H1 (cell line): ENCODE measurements at regions not wholly inside any gene's neighbourhood (a gene's known extent, or its start where the extent isn't known, plus 50 kb on each side); places are given as distances from the start of the nearest gene placed in this dataset.

Experiments
- CTCF ChIA-PET: fragments of 300-600 bp; sonication (Branson Sonifier 250); formaldehyde crosslinking; loops from one replicate; lab custom pipeline; 2021; ENCODE audit not compliant: partially characterized antibody; lab: Charles Lee
- POLR2A ChIA-PET: fragments of 300-600 bp; sonication (Branson Sonifier 250); formaldehyde crosslinking; loops from one replicate; lab custom pipeline; 2021; ENCODE audit warnings: inconsistent platforms; ENCODE audit not compliant: partially characterized antibody; lab: Charles Lee
- DNase-seq, 2 experiments: peaks; one replicate each; pipeline versions ENCODE4 v3.0.0 to v3.0.0-alpha.2; 2010 to 2022; ENCODE audit warnings: low spot score in 2 of 2, low read depth in 1 of 2, mixed read lengths in 1 of 2
- FAIRE-seq: peaks from 2 replicates; lab custom pipeline; 2011; peaks lifted over from hg19 to GRCh38; lab: Jason Lieb, UNC
- H2AFZ ChIP-seq: 2 replicates; pipeline ENCODE4 v1.8.1; 2012; ENCODE audit warnings: low read length, inconsistent platforms
- H2AK5ac ChIP-seq: 2 replicates; pipeline ENCODE4 v1.6.1; 2013; ENCODE audit warnings: low read depth, low read length
- H2BK120ac ChIP-seq: replicated peaks from 2 replicates; pipeline ENCODE3; 2013; ENCODE audit warnings: low read depth, low read length, inconsistent platforms
- H2BK12ac ChIP-seq: 2 replicates; pipeline ENCODE4 v1.6.1; 2013; ENCODE audit warnings: low read depth, low read length
- H2BK15ac ChIP-seq: 2 replicates; pipeline ENCODE4 v1.6.1; 2013; ENCODE audit warnings: low read length
- H2BK20ac ChIP-seq: 2 replicates; pipeline ENCODE4 v1.6.1; 2013; ENCODE audit warnings: low read length
- H2BK5ac ChIP-seq: 2 replicates; pipeline ENCODE4 v1.6.1; 2013; ENCODE audit warnings: low read depth, low read length
- H3K14ac ChIP-seq: 2 replicates; pipeline ENCODE4 v1.6.1; 2013; ENCODE audit warnings: inconsistent platforms; ENCODE audit not compliant: insufficient read length
- H3K18ac ChIP-seq: 2 replicates; pipeline ENCODE4 v1.6.1; 2013; ENCODE audit warnings: low read length; ENCODE audit errors: extremely low read depth
- H3K23ac ChIP-seq: 2 replicates; pipeline ENCODE4 v1.6.1; 2013; ENCODE audit warnings: inconsistent platforms; ENCODE audit not compliant: insufficient read length
- H3K23me2 ChIP-seq: 2 replicates; pipeline ENCODE4 v1.6.1; 2013; ENCODE audit warnings: low read depth, low read length
- H3K27ac ChIP-seq: 2 replicates; pipeline ENCODE4 v1.6.1; 2011; ENCODE audit warnings: low read depth, low read length, inconsistent platforms
- H3K27me3 ChIP-seq, 4 experiments: replicated peaks in 1 of 4; 1 replicate in 1 of 4; 2 replicates in 3 of 4; pipeline versions ENCODE4 v1.6.1 to v1.8.1; 2011 to 2013; ENCODE audit warnings: low read length in 3 of 4, mild to moderate bottlenecking in 3 of 4, inconsistent platforms in 2 of 4, mixed read lengths in 2 of 4, moderate library complexity in 1 of 4; ENCODE audit not compliant: control insufficient read depth in 3 of 4, insufficient read depth in 3 of 4; ENCODE audit errors: extremely low read depth in 1 of 4
- H3K36me3 ChIP-seq, 4 experiments: 2 replicates each; pipeline versions ENCODE4 v1.6.1 to v1.8.1; 2011 to 2013; ENCODE audit warnings: mild to moderate bottlenecking in 4 of 4, low read length in 3 of 4, moderate library complexity in 2 of 4, control low read depth in 1 of 4, inconsistent platforms in 1 of 4; ENCODE audit not compliant: insufficient read depth in 4 of 4, control insufficient read depth in 2 of 4
- H3K4ac ChIP-seq: replicated peaks from 2 replicates; pipeline ENCODE3; 2013; ENCODE audit warnings: low read length, low read depth, mixed read lengths, inconsistent platforms; ENCODE audit not compliant: insufficient read length
- H3K4me1 ChIP-seq, 4 experiments: replicated peaks in 1 of 4; 1 replicate in 1 of 4; 2 replicates in 3 of 4; pipeline versions ENCODE4 v1.6.1 to v1.8.1; 2011 to 2013; ENCODE audit warnings: low read length in 3 of 4, inconsistent platforms in 2 of 4, mixed read lengths in 1 of 4; ENCODE audit not compliant: insufficient read depth in 4 of 4, control insufficient read depth in 3 of 4
- H3K4me2 ChIP-seq, 2 experiments: 2 replicates each; pipeline versions ENCODE4 v1.6.1 to v1.8.1; 2011 to 2013; ENCODE audit warnings: low read depth in 2 of 2, low read length in 2 of 2, control low read depth in 1 of 2, inconsistent platforms in 1 of 2, mild to moderate bottlenecking in 1 of 2; ENCODE audit not compliant: insufficient read depth in 1 of 2
- H3K4me3 ChIP-seq, 4 experiments: fragments of 200-600, 300-600 bp in 1 of 4; sonication (generic), shearing (Covaris generic), sonication (Bioruptor Twin) in 1 of 4; 2 replicates each; pipeline versions ENCODE4 v1.5.1 to v1.8.1; 2011 to 2016; ENCODE audit warnings: low read length in 4 of 4, low read depth in 3 of 4, control low read depth in 2 of 4, inconsistent platforms in 2 of 4, mild to moderate bottlenecking in 2 of 4, mixed read lengths in 1 of 4, moderate library complexity in 1 of 4; ENCODE audit not compliant: insufficient read depth in 2 of 4; ENCODE audit errors: extremely low read depth in 1 of 4
- H3K56ac ChIP-seq: replicated peaks from 2 replicates; pipeline ENCODE3; 2013; ENCODE audit warnings: low read depth, mild to moderate bottlenecking, mixed read lengths, low read length, inconsistent platforms; ENCODE audit not compliant: insufficient read length
- H3K79me1 ChIP-seq: 2 replicates; pipeline ENCODE4 v1.6.1; 2013; ENCODE audit warnings: low read depth, low read length, control low read depth
- H3K79me2 ChIP-seq, 2 experiments: 2 replicates each; pipeline versions ENCODE4 v1.6.1 to v1.8.1; 2012 to 2013; ENCODE audit warnings: low read length in 2 of 2, mild to moderate bottlenecking in 2 of 2, inconsistent platforms in 1 of 2; ENCODE audit not compliant: insufficient read depth in 2 of 2, control insufficient read depth in 1 of 2
- H3K9ac ChIP-seq, 4 experiments: replicated peaks in 1 of 4; 1 replicate in 1 of 4; 2 replicates in 3 of 4; pipeline versions ENCODE4 v1.6.1 to v1.8.1; 2011 to 2013; ENCODE audit warnings: low read depth in 3 of 4, low read length in 3 of 4, control low read depth in 2 of 4, mild to moderate bottlenecking in 2 of 4, moderate library complexity in 2 of 4, inconsistent platforms in 1 of 4; ENCODE audit errors: extremely low read depth in 1 of 4
- H3K9me3 ChIP-seq, 2 experiments: 2 replicates each; pipeline versions ENCODE4 v1.6.1 to v1.8.1; 2012 to 2013; ENCODE audit warnings: mild to moderate bottlenecking in 2 of 2, moderate library complexity in 2 of 2, control low read depth in 1 of 2, inconsistent platforms in 1 of 2, low read depth in 1 of 2, low read length in 1 of 2, mixed read lengths in 1 of 2; ENCODE audit not compliant: insufficient read depth in 2 of 2
- H4K20me1 ChIP-seq, 2 experiments: replicated peaks in 1 of 2; 2 replicates each; pipeline versions ENCODE3 to v1.8.1; 2011 to 2013; ENCODE audit warnings: inconsistent platforms in 2 of 2, low read length in 2 of 2, mild to moderate bottlenecking in 1 of 2; ENCODE audit not compliant: insufficient read depth in 2 of 2, control insufficient read depth in 1 of 2
- H4K5ac ChIP-seq: 2 replicates; pipeline ENCODE4 v1.6.1; 2013; ENCODE audit warnings: low read length, low read depth, mixed read lengths, inconsistent platforms; ENCODE audit not compliant: insufficient read length
- H4K8ac ChIP-seq: 2 replicates; pipeline ENCODE4 v1.8.0; 2013; ENCODE audit warnings: mild to moderate bottlenecking, moderate library complexity, low read length, inconsistent platforms; ENCODE audit not compliant: insufficient read depth; ENCODE audit errors: extremely low read depth
- H4K91ac ChIP-seq: replicated peaks from 2 replicates; pipeline ENCODE3; 2013; ENCODE audit warnings: low read length, mixed read lengths, inconsistent platforms; ENCODE audit not compliant: insufficient read length
- ASH2L ChIP-seq: fragments of 200-600, 300-600 bp; sonication (generic); IDR thresholded peaks from one replicate; pipeline ENCODE4 v1.7.1; 2017; ENCODE audit warnings: low read length
- CEBPB ChIP-seq: IDR thresholded peaks from 2 replicates; pipeline ENCODE4 v1.6.1; 2012; ENCODE audit warnings: low read depth, low read length
- CHD2 ChIP-seq: IDR thresholded peaks from 2 replicates; pipeline ENCODE4 v1.6.1; 2012; ENCODE audit warnings: low read length, improper control_type of control experiment
- KDM1A ChIP-seq: fragments of 200-600, 300-600 bp; sonication (generic); IDR thresholded peaks from 2 replicates; pipeline ENCODE4 v1.7.1; 2016; ENCODE audit warnings: mild to moderate bottlenecking, low read length, borderline replicate concordance
- RBBP5 ChIP-seq: IDR thresholded peaks from 2 replicates; pipeline ENCODE4 v1.7.1; 2012; ENCODE audit warnings: low read depth, mild to moderate bottlenecking, inconsistent platforms, low read length, moderate library complexity, borderline replicate concordance
- RNF2 ChIP-seq: fragments of 200-900, 300-1000 bp; sonication (generic); IDR thresholded peaks from 2 replicates; pipeline ENCODE4 v1.7.1; 2016; ENCODE audit warnings: borderline replicate concordance, low read depth, mild to moderate bottlenecking, antibody characterized with exemption, low read length; ENCODE audit not compliant: poor library complexity, severe bottlenecking; ENCODE audit errors: missing control alignments
- SIX5 ChIP-seq: IDR thresholded peaks from 2 replicates; pipeline ENCODE4 v1.6.1; 2011; ENCODE audit warnings: mild to moderate bottlenecking, low read depth, low read length
- SP4 ChIP-seq: IDR thresholded peaks from 2 replicates; pipeline ENCODE4 v1.6.1; 2012; ENCODE audit warnings: low read length, inconsistent platforms
- YY1 ChIP-seq: IDR thresholded peaks from 2 replicates; pipeline ENCODE4 v1.6.1; 2011; ENCODE audit warnings: low read depth, mild to moderate bottlenecking, low read length
- WGBS, 2 experiments: shearing (Covaris generic) in 1 of 2; methylation state at CpG; one replicate each; pipeline versions ENCODE4 v1.1.6 to v1.1.7; 2013 to 2015; ENCODE audit warnings: low lambda C conversion rate in 2 of 2, mixed read lengths in 2 of 2, inconsistent platforms in 1 of 2, low coverage in 1 of 2, missing lambda C conversion rate in 1 of 2; ENCODE audit not compliant: insufficient replicate concordance in 2 of 2, insufficient coverage in 1 of 2, insufficient read length in 1 of 2; ENCODE audit errors: extremely low coverage in 1 of 2, missing lambda C conversion rate in 1 of 2; 5-methylcytosine and 5-hydroxymethylcytosine counted together

GRCh38 chr4:27350161-27350560, 489.5 kb downstream of the STIM2 start:
- no peak overlapping the region for H3K9ac ChIP-seq
- no peaks in the 10 kb centered on the region for H3K79me2 ChIP-seq
- no peaks in the 10 kb centered on the region for H3K9me3 ChIP-seq
- 98% methylated on average over 3 of the region's 3 CpGs; no CpG with 5 or more reads in 1 of the 2 experiments for WGBS, 2 experiments
- no peaks in the 10 kb centered on the region for H4K20me1 ChIP-seq
- H2BK20ac ChIP-seq, result no peak overlapping the region
- no peaks in the 10 kb centered on the region for H3K4me1 ChIP-seq
- H3K27me3 ChIP-seq, result no peaks in the 10 kb centered on the region
- H3K23me2 ChIP-seq, result no peaks in the 10 kb centered on the region
- H3K27ac ChIP-seq, result no peak overlapping the region
- POLR2A ChIA-PET, result interaction anchor here (0.8 kb wide), 1 partner anchor 8 kb away, joined by 3 read pairs; no protein-coding TSS in a partner anchor
- TF ChIP-seq KDM1A, result no peak
- no peak for TF ChIP-seq ASH2L
- no peak for TF ChIP-seq SIX5
- no peak for TF ChIP-seq CEBPB
- no peak for TF ChIP-seq CHD2
- TF ChIP-seq RNF2, result no peak
- no peak for TF ChIP-seq RBBP5
- no peak for TF ChIP-seq SP4
- no peak for TF ChIP-seq YY1
- TF ChIP-seq, all 59 proteins: peak for 0
- DNase-seq, result no peak
- Histone ChIP-seq H3K4ac (no peak overlapping the region), H4K91ac (no peak overlapping the region), H4K5ac (no peak overlapping the region), H3K18ac (no peak overlapping the region), H2BK5ac (no peak overlapping the region), H3K79me1 (no peaks in the 10 kb centered on the region), H3K14ac (no peak overlapping the region), H2BK120ac (no peak overlapping the region), H4K8ac (no peak overlapping the region), H3K36me3 (no peaks in the 10 kb centered on the region), H3K4me2 (no peak overlapping the region), H3K56ac (no peak overlapping the region), H2AK5ac (no peak overlapping the region), H3K4me3 (no peak overlapping the region), H2AFZ (no peak overlapping the region), H3K23ac (no peak overlapping the region), H2BK12ac (no peak overlapping the region), H2BK15ac (no peak overlapping the region)
- CTCF ChIA-PET, result no interaction called here
- no peak for FAIRE-seq
